ENCODE measurements at regions not wholly inside any gene's neighbourhood (a gene's known extent, or its start where the extent isn't known, plus 50 kb on each side); places are given as distances from the start of the nearest gene placed in this dataset.

- H3K18ac ChIP-seq (ENCODE audit: low read depth, low read length): no peak overlapping the region
- TF ChIP-seq MAFK (IDR thresholded peaks at IDR 0.05; ENCODE audit: low read depth, low read length) (no peak), RAD21 (IDR thresholded peaks at IDR 0.05; ENCODE audit: low read length) (no peak), CHD1 (IDR thresholded peaks at IDR 0.05; ENCODE audit: low read depth, low read length) (no peak), SMC3 (IDR thresholded peaks at IDR 0.05; ENCODE audit: low read depth, low read length) (no peak), RFX5 (IDR thresholded peaks at IDR 0.05; ENCODE audit: low read depth, low read length) (no peak), RCOR1 (IDR thresholded peaks at IDR 0.05; ENCODE audit: insufficient replicate concordance, low read length) (no peak), FOS (IDR thresholded peaks at IDR 0.05; ENCODE audit: low read depth, low read length) (no peak), USF2 (IDR thresholded peaks at IDR 0.05; ENCODE audit: low read depth, low read length) (no peak), BHLHE40 (IDR thresholded peaks at IDR 0.05; ENCODE audit: low read depth, low read length) (no peak), NFE2L2 (IDR thresholded peaks at IDR 0.05; ENCODE audit: low read depth, low read length) (no peak), MXI1 (IDR thresholded peaks at IDR 0.05; ENCODE audit: borderline replicate concordance, low read depth, low read length) (no peak), MAZ (IDR thresholded peaks at IDR 0.05; ENCODE audit: borderline replicate concordance, low read depth, low read length) (no peak), POLR2A (IDR thresholded peaks at IDR 0.05; ENCODE audit: low read depth, low read length) (no peak), ELK1 (IDR thresholded peaks at IDR 0.05; ENCODE audit: borderline replicate concordance, low read depth, low read length) (no peak), CTCF (conservative IDR thresholded peaks at IDR 0.05; ENCODE audit: low read depth, low read length) (no peak), CEBPB (IDR thresholded peaks at IDR 0.05; ENCODE audit: low read depth, low read length) (no peak)
- H2AFZ ChIP-seq (replicated peaks; ENCODE audit: low read length, poor library complexity): no peak overlapping the region
- no peak overlapping the region for H4K5ac ChIP-seq (ENCODE audit: low read depth, low read length)
- H4K91ac ChIP-seq (ENCODE audit: insufficient read depth, low read depth, low read length): no peak overlapping the region
- H4K20me1 ChIP-seq (ENCODE audit: insufficient read depth, low read length): no peaks in the 10 kb centered on the region
- ATAC-seq (ENCODE audit: low read depth): no peak
- H3K4ac ChIP-seq (ENCODE audit: low read depth, low read length): no peak overlapping the region
- DNase-seq: no peak
- ChIA-PET POLR2A (ENCODE audit: unreplicated experiment) (no interaction called here), CTCF (no interaction called here)
- intact Hi-C loops (cut with micrococcal nuclease): no loop called here
- H2BK15ac ChIP-seq (ENCODE audit: low read depth, low read length): no peak overlapping the region
- no TSS peak for BruUV-seq (replicated peaks)
- H3K4me3 ChIP-seq (ENCODE audit: insufficient read depth, low read depth, low read length): no peak overlapping the region
- H3K4me1 ChIP-seq (ENCODE audit: control insufficient read depth, insufficient read depth, low read length): no peaks in the 10 kb centered on the region
- no peak overlapping the region for H2BK120ac ChIP-seq (ENCODE audit: low read depth, low read length)
- H2AK9ac ChIP-seq (replicated peaks; ENCODE audit: low read depth, low read length, poor library complexity): no peak overlapping the region
- no peak overlapping the region for H3K23ac ChIP-seq (ENCODE audit: low read depth, low read length)
- no peak overlapping the region for H3K4me2 ChIP-seq (ENCODE audit: low read depth, low read length)
- H3K27ac ChIP-seq (ENCODE audit: insufficient read depth, low read length): no peak overlapping the region
- no peak overlapping the region for H4K8ac ChIP-seq (ENCODE audit: low read depth in 2 of 2, low read length in 2 of 2)
- no CpG with 5 or more reads among the region's 5 CpGs for WGBS, 2 experiments (ENCODE audit: extremely low coverage in 2 of 2, insufficient read length in 1 of 2)
- no peaks in the 10 kb centered on the region for H3K9me1 ChIP-seq (ENCODE audit: insufficient read depth, low read length)
- H2BK5ac ChIP-seq (ENCODE audit: low read depth, low read length, poor library complexity, severe bottlenecking): no peak overlapping the region
- H3K27me3 ChIP-seq (ENCODE audit: control insufficient read depth, insufficient read depth, low read length): no peaks in the 10 kb centered on the region
- in situ Hi-C loops (cut with MboI; ENCODE audit: low sequenced_read_pairs): no loop called here
- H3K9ac ChIP-seq (ENCODE audit: low read depth, low read length): no peak overlapping the region
- H2BK20ac ChIP-seq (ENCODE audit: low read depth, low read length): no peak overlapping the region
- no peak overlapping the region for H2AK5ac ChIP-seq (ENCODE audit: low read depth, low read length)
- no peak overlapping the region for H3K14ac ChIP-seq (replicated peaks; ENCODE audit: low read depth, low read length)
- H3K36me3 ChIP-seq (ENCODE audit: control insufficient read depth, insufficient read depth, low read length): no peaks in the 10 kb centered on the region
- H3K9me3 ChIP-seq (ENCODE audit: control insufficient read depth, insufficient read depth, low read length): peaks cover 60% of the 10 kb centered on the region
- H3K56ac ChIP-seq (ENCODE audit: extremely low read depth, insufficient read depth, low read length): no peak overlapping the region
- dilution Hi-C loops (cut with HindIII; ENCODE audit: low sequenced_read_pairs, unreplicated experiment): no loop called here
- H3K79me1 ChIP-seq (ENCODE audit: low read depth in 1 of 2, low read length in 2 of 2): no peaks in the 10 kb centered on the region
These were observed 111.6 kb upstream of the ZNF722 start for GRCh38 chr7:63887031-63887430.

Measured in IMR-90 (cell line).